Caco-2 (cell line): ENCODE measurements at regions not wholly inside any gene's neighbourhood (a gene's known extent, or its start where the extent isn't known, plus 50 kb on each side); places are given as distances from the start of the nearest gene placed in this dataset.

ENCODE experiments used
- BruUV-seq: library from RNA; stranded (reverse); fragments of 400-500 nt; replicated peaks from 2 replicates; lab custom pipeline; 2021; lab: Mats Ljungman, UMichigan
- CTCF ChIA-PET: fragments of 300-600 bp; sonication (Branson Sonifier 250); formaldehyde crosslinking; loops from one replicate; lab custom pipeline; 2022; ENCODE audit warnings: antibody characterized with exemption; lab: Charles Lee
- POLR2A ChIA-PET: fragments of 300-600 bp; sonication (Branson Sonifier 250); formaldehyde crosslinking; loops from one replicate; lab custom pipeline; 2022; ENCODE audit warnings: antibody characterized with exemption; lab: Charles Lee
- DNase-seq, 2 experiments: peaks; one replicate each; pipeline versions ENCODE4 v3.0.0 to v3.0.0-alpha.2; 2020 to 2022
- H3K27me3 ChIP-seq: replicated peaks from 2 replicates; pipeline ENCODE4 v1.6.0; 2011; ENCODE audit warnings: low read length; ENCODE audit not compliant: control insufficient read depth, insufficient read depth
- H3K36me3 ChIP-seq: 2 replicates; pipeline ENCODE4 v1.5.1; 2011; ENCODE audit warnings: low read length; ENCODE audit not compliant: control insufficient read depth, insufficient read depth
- H3K4me1 ChIP-seq: fragments of 250-450 bp; sonication (Bioruptor Pico); 2 replicates; pipeline ENCODE4 v1.5.1; 2020; ENCODE audit warnings: mild to moderate bottlenecking
- H3K4me3 ChIP-seq: 2 replicates; pipeline ENCODE4 v1.5.1; 2011; ENCODE audit warnings: low read depth, mild to moderate bottlenecking, control low read depth, low read length
- H3K9me3 ChIP-seq: fragments of 250-450 bp; sonication (Bioruptor Pico); 2 replicates; pipeline ENCODE4 v1.5.1; 2020; ENCODE audit warnings: mild to moderate bottlenecking, moderate library complexity
- H3K27ac Mint-ChIP-seq: one replicate; pipeline ENCODE4 v1.8.0; 2022; ENCODE audit warnings: mixed read lengths; ENCODE audit not compliant: unreplicated experiment
- H3K27me3 Mint-ChIP-seq: one replicate; pipeline ENCODE4 v1.8.0; 2022; ENCODE audit warnings: mixed read lengths; ENCODE audit not compliant: insufficient read depth, unreplicated experiment
- H3K36me3 Mint-ChIP-seq: one replicate; pipeline ENCODE4 v1.8.0; 2022; ENCODE audit warnings: mild to moderate bottlenecking, mixed read lengths; ENCODE audit not compliant: insufficient read depth, unreplicated experiment
- H3K4me1 Mint-ChIP-seq: one replicate; pipeline ENCODE4 v1.8.0; 2022; ENCODE audit warnings: low read depth, mixed read lengths; ENCODE audit not compliant: unreplicated experiment
- H3K4me3 Mint-ChIP-seq: one replicate; pipeline ENCODE4 v1.8.0; 2022; ENCODE audit warnings: mild to moderate bottlenecking, moderate library complexity, mixed read lengths; ENCODE audit not compliant: unreplicated experiment
- H3K9me3 Mint-ChIP-seq: one replicate; pipeline ENCODE4 v1.8.0; 2022; ENCODE audit warnings: mixed read lengths; ENCODE audit not compliant: unreplicated experiment
- intact Hi-C: fragments of 100-400 bp; cut with micrococcal nuclease; formaldehyde crosslinking; loops from one replicate; pipeline ENCODE4 v1.10.0; 2022; ENCODE audit not compliant: unreplicated experiment
- TF ChIP-seq, protein P1 (sequence below), 2 experiments: fragments of 200-600 bp in 1 of 2; IDR thresholded peaks; 1 replicate in 1 of 2; 2 replicates in 1 of 2; pipeline versions ENCODE4 v1.5.1 to v1.8.0; 2011 to 2022; ENCODE audit warnings: antibody characterized with exemption in 1 of 2, control low read depth in 1 of 2, inconsistent platforms in 1 of 2, low read depth in 1 of 2, low read length in 1 of 2, mild to moderate bottlenecking in 1 of 2, moderate library complexity in 1 of 2; ENCODE audit not compliant: insufficient read depth in 1 of 2, severe bottlenecking in 1 of 2, unreplicated experiment in 1 of 2

DNA sequence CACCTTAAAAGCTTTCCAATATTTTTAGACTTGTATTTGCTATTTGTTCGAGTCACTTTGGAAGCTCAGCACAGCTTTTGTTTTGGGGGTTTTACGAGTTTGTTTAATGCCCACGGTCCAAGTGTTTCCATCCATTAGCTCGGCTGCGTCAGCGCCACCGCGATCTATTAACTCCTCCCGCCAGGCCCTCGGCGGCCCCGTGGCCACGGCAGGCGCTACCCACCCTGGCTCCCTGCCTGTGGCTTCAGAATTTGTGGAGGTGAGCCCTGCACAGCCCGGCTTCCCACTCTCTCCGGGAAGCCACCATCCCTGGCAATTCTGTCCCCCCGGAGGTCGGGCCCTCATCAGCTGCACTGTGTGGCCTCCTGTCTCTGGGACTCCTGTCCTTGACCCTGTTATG, 648.5 kb downstream of the BRD1 start:
- DNase-seq, result no peak
- no TSS peak for BruUV-seq
- POLR2A ChIA-PET, result no interaction called here
- Histone ChIP-seq H3K9me3 (no peaks in the 10 kb centered on the region), H3K4me1 (no peaks in the 10 kb centered on the region), H3K4me3 (no peak overlapping the region), H3K36me3 (no peaks in the 10 kb centered on the region), H3K27me3 (no peaks in the 10 kb centered on the region)
- CTCF ChIA-PET, result no interaction called here
- H3K9me3 Mint-ChIP-seq, result no peaks in the 10 kb centered on the region
- intact Hi-C loops, result no loop called here
- peaks cover 10% of the 10 kb centered on the region for H3K27me3 Mint-ChIP-seq
- no peaks in the 10 kb centered on the region for H3K36me3 Mint-ChIP-seq
- H3K27ac Mint-ChIP-seq, result no peak overlapping the region
- no peaks in the 10 kb centered on the region for H3K4me1 Mint-ChIP-seq
- TF ChIP-seq, protein P1, sequence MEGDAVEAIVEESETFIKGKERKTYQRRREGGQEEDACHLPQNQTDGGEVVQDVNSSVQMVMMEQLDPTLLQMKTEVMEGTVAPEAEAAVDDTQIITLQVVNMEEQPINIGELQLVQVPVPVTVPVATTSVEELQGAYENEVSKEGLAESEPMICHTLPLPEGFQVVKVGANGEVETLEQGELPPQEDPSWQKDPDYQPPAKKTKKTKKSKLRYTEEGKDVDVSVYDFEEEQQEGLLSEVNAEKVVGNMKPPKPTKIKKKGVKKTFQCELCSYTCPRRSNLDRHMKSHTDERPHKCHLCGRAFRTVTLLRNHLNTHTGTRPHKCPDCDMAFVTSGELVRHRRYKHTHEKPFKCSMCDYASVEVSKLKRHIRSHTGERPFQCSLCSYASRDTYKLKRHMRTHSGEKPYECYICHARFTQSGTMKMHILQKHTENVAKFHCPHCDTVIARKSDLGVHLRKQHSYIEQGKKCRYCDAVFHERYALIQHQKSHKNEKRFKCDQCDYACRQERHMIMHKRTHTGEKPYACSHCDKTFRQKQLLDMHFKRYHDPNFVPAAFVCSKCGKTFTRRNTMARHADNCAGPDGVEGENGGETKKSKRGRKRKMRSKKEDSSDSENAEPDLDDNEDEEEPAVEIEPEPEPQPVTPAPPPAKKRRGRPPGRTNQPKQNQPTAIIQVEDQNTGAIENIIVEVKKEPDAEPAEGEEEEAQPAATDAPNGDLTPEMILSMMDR (IDR thresholded peaks at IDR 0.05; ENCODE audit: insufficient read depth in 1 of 2, low read depth in 1 of 2, low read length in 1 of 2, severe bottlenecking in 1 of 2, unreplicated experiment in 1 of 2), result no peak
- no peak overlapping the region for H3K4me3 Mint-ChIP-seq

GRCh38 chr22:49178246-49179005, 649.2 kb downstream of the BRD1 start:
- Mint-ChIP-seq H3K4me3 (no peak overlapping the region), H3K4me1 (no peaks in the 10 kb centered on the region), H3K27ac (no peak overlapping the region), H3K36me3 (no peaks in the 10 kb centered on the region), H3K27me3 (peaks cover 10% of the 10 kb centered on the region), H3K9me3 (no peaks in the 10 kb centered on the region)
- no peak overlapping the region for H3K4me3 ChIP-seq
- TF ChIP-seq, protein P1 (IDR thresholded peaks at IDR 0.05; ENCODE audit: insufficient read depth in 1 of 2, low read depth in 1 of 2, low read length in 1 of 2, severe bottlenecking in 1 of 2, unreplicated experiment in 1 of 2), result no peak
- intact Hi-C loops, result no loop called here
- CTCF ChIA-PET, result no interaction called here
- BruUV-seq, result no TSS peak
- no peaks in the 10 kb centered on the region for H3K27me3 ChIP-seq
- POLR2A ChIA-PET, result no interaction called here
- no peaks in the 10 kb centered on the region for H3K9me3 ChIP-seq
- no peaks in the 10 kb centered on the region for H3K4me1 ChIP-seq
- no peaks in the 10 kb centered on the region for H3K36me3 ChIP-seq
- DNase-seq, result no peak

DNA sequence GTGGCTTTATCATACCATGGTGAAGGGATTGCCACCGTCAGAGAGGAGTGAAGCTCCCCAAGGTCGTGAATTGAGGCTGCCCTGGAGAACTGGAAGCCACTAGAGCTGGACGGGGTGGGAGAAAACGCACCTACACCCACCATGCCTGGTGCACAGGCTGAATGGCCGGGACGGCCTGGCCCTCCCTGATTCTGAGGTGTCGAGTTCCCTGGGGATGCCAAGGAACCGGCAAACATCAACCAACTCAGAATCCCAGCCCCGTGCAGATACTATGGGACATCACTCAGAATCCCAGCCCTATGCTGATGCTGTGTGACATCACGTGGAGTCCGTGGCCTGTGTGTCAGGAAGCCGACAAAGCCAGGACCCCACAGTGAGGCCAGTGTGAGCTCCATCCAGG, 650.0 kb downstream of the BRD1 start:
- CTCF ChIA-PET, result no interaction called here

More for the DNA sequence above, 650.0 kb downstream of the BRD1 start:
- TF ChIP-seq, protein P1 (IDR thresholded peaks at IDR 0.05; ENCODE audit: insufficient read depth in 1 of 2, low read depth in 1 of 2, low read length in 1 of 2, severe bottlenecking in 1 of 2, unreplicated experiment in 1 of 2), result no peak
- POLR2A ChIA-PET, result no interaction called here
- DNase-seq, result no peak
- H3K4me1 ChIP-seq, result no peaks in the 10 kb centered on the region
- intact Hi-C loops, result no loop called here
- no peak overlapping the region for H3K4me3 ChIP-seq
- Mint-ChIP-seq H3K27me3 (peaks cover 6% of the 10 kb centered on the region), H3K4me3 (no peak overlapping the region), H3K4me1 (no peaks in the 10 kb centered on the region), H3K27ac (no peak overlapping the region), H3K9me3 (no peaks in the 10 kb centered on the region), H3K36me3 (no peaks in the 10 kb centered on the region)
- no TSS peak for BruUV-seq
- H3K36me3 ChIP-seq, result no peaks in the 10 kb centered on the region
- no peaks in the 10 kb centered on the region for H3K9me3 ChIP-seq
- H3K27me3 ChIP-seq, result no peaks in the 10 kb centered on the region
